PFSK-1 (cell line): ENCODE measurements at regions not wholly inside any gene's neighbourhood (a gene's known extent, or its start where the extent isn't known, plus 50 kb on each side); places are given as distances from the start of the nearest gene placed in this dataset.

Experiments used
- POLR2AphosphoS5 ChIP-seq: IDR thresholded peaks from 2 replicates; pipeline ENCODE4 v1.6.1; 2012; ENCODE audit warnings: low read depth, mild to moderate bottlenecking, control low read depth, low read length, moderate library complexity
- SIN3A ChIP-seq: IDR thresholded peaks from 2 replicates; pipeline ENCODE4 v1.6.1; 2012; ENCODE audit warnings: mild to moderate bottlenecking, low read length, moderate library complexity, borderline replicate concordance; ENCODE audit not compliant: insufficient read depth

GRCh38 chr4:14539246-14539645, 463.0 kb upstream of the CPEB2 start:
- no peak for TF ChIP-seq POLR2AphosphoS5
- TF ChIP-seq SIN3A: no peak
